ENCODE measurements at regions not wholly inside any gene's neighbourhood (a gene's known extent, or its start where the extent isn't known, plus 50 kb on each side); places are given as distances from the start of the nearest gene placed in this dataset.

DNA sequence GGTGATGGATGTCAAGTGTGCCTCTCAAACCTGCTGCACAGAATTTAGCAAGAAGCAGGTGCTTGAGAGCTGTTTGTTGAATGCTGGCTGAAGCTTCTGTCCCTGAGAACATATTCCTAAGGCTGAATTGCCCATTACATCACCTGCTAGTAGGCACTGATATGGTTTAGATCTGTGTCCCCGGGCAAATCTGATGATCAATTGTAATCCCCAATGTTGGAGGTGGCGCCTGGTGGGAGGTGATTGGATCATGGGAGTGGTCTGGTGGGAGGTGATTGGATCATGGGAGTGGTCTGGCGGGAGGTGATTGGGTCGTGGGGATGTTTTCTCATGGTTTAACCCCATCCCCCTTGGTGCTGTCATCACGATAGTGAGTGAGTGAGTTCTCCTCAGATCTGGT, 128.0 kb downstream of the HRH4 start:
- Histone ChIP-seq H2BK5ac (ENCODE audit: low read depth, low read length, poor library complexity) (no peak overlapping the region), H3K27me3 (ENCODE audit: insufficient read depth, low read length) (no peaks in the 10 kb centered on the region), H4K91ac (ENCODE audit: low read depth, low read length) (no peak overlapping the region), H3K14ac (ENCODE audit: low read length) (no peak overlapping the region), H3K4me2 (ENCODE audit: low read length) (no peak overlapping the region), H3K27ac (ENCODE audit: low read depth, low read length) (no peak overlapping the region), H3K4ac (ENCODE audit: low read depth, low read length) (no peak overlapping the region), H2BK12ac (ENCODE audit: low read length) (no peak overlapping the region), H3K23ac (ENCODE audit: low read length) (no peak overlapping the region), H3K9ac (ENCODE audit: low read length) (no peak overlapping the region), H3K4me1 (ENCODE audit: control insufficient read depth in 1 of 2, insufficient read depth in 2 of 2, low read length in 2 of 2) (peaks cover 0 to 3% of the 10 kb centered on the region in 2 experiments), H2BK120ac (ENCODE audit: insufficient read depth, low read length, poor library complexity) (no peak overlapping the region), H3K18ac (ENCODE audit: low read length) (no peak overlapping the region), H3K36me3 (ENCODE audit: control insufficient read depth in 1 of 2, insufficient read depth in 2 of 2, low read length in 2 of 2) (no peaks in the 10 kb centered on the region), H4K8ac (ENCODE audit: low read depth, low read length) (no peak overlapping the region), H3K79me1 (ENCODE audit: low read length) (no peaks in the 10 kb centered on the region), H3K79me2 (ENCODE audit: control insufficient read depth, insufficient read depth, low read length, poor library complexity) (no peaks in the 10 kb centered on the region), H2AFZ (ENCODE audit: insufficient read depth, low read length, poor library complexity) (no peak overlapping the region), H2AK5ac (ENCODE audit: low read length) (no peak overlapping the region), H3K9me3 (ENCODE audit: insufficient read depth, low read depth, low read length) (peaks cover 4% of the 10 kb centered on the region), H3K4me3 (ENCODE audit: low read depth, low read length) (no peak overlapping the region), H4K12ac (ENCODE audit: low read depth, low read length) (no peak overlapping the region)
- DNase-seq, result no peak
- no CpG with 5 or more reads among the region's 5 CpGs for WGBS (ENCODE audit: extremely low coverage, insufficient coverage, insufficient read length)

DNA sequence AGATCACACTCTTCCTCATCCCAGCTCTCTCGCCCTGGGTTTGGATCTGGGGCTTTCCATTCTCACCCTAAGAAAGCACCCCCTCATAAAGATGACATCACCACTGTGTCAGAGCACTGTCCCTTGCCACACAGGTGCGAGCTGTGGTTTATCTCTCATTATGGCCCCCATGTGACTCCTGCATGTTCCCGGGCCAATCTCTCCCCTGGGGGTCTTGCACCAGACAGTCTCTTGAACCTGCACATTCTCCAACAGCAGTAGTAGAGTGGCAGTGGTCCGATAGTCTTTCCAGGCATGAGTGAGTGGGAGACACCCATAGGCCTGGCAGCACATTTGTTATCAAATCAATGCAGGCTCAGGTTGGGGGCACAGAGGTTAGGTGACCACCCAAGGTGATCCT, 130.5 kb downstream of the HRH4 start:
- no peak for DNase-seq

DNA sequence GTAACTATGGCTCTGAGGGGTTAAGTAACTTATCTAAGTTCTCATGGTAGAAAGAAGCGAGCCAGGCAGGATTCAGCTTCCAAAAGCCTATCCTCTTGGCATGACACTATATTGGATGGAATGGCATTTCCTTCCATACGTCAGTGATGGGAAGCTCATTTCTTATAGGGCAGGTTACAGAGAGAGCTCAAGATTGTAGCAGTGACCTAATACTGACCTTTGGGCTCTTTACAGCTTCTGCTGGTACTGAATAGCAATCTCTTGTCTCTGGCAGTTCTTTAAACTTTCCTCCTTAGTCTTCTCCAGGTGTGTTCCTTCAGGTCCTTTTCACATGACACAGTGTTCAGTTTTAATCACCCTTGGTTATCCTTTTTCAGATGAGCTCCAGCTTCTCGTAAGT, 133.0 kb downstream of the HRH4 start:
- no peak overlapping the region for H3K27ac ChIP-seq (ENCODE audit: low read depth, low read length)
- H3K18ac ChIP-seq (ENCODE audit: low read length), result no peak overlapping the region
- H2BK120ac ChIP-seq (ENCODE audit: insufficient read depth, low read length, poor library complexity), result no peak overlapping the region
- H4K8ac ChIP-seq (ENCODE audit: low read depth, low read length), result no peak overlapping the region
- H3K9ac ChIP-seq (ENCODE audit: low read length), result no peak overlapping the region
- H2BK12ac ChIP-seq (ENCODE audit: low read length), result no peak overlapping the region
- no peak overlapping the region for H3K4me2 ChIP-seq (ENCODE audit: low read length)
- no CpG with 5 or more reads among the region's 3 CpGs for WGBS (ENCODE audit: extremely low coverage, insufficient coverage, insufficient read length)
- no peak overlapping the region for H3K4ac ChIP-seq (ENCODE audit: low read depth, low read length)
- no peak overlapping the region for H4K91ac ChIP-seq (ENCODE audit: low read depth, low read length)
- H3K9me3 ChIP-seq (ENCODE audit: insufficient read depth, low read depth, low read length), result peaks cover 4% of the 10 kb centered on the region
- no peak overlapping the region for H3K14ac ChIP-seq (ENCODE audit: low read length)
- H2BK5ac ChIP-seq (ENCODE audit: low read depth, low read length, poor library complexity), result no peak overlapping the region
- H2AFZ ChIP-seq (ENCODE audit: insufficient read depth, low read length, poor library complexity), result no peak overlapping the region
- H3K4me3 ChIP-seq (ENCODE audit: low read depth, low read length), result no peak overlapping the region
- H4K12ac ChIP-seq (ENCODE audit: low read depth, low read length), result no peak overlapping the region
- H3K79me2 ChIP-seq (ENCODE audit: control insufficient read depth, insufficient read depth, low read length, poor library complexity), result no peaks in the 10 kb centered on the region
- H3K23ac ChIP-seq (ENCODE audit: low read length), result no peak overlapping the region
- no peaks in the 10 kb centered on the region for H3K79me1 ChIP-seq (ENCODE audit: low read length)
- no peaks in the 10 kb centered on the region for H3K27me3 ChIP-seq (ENCODE audit: insufficient read depth, low read length)
- H2AK5ac ChIP-seq (ENCODE audit: low read length), result no peak overlapping the region
- DNase-seq, result peak in 1 of 2 donors; percentile 22
- H3K4me1 ChIP-seq (ENCODE audit: control insufficient read depth in 1 of 2, insufficient read depth in 2 of 2, low read length in 2 of 2), result no peaks in the 10 kb centered on the region
- H3K36me3 ChIP-seq (ENCODE audit: control insufficient read depth in 1 of 2, insufficient read depth in 2 of 2, low read length in 2 of 2), result no peaks in the 10 kb centered on the region

More for the DNA sequence above, 130.5 kb downstream of the HRH4 start:
- Histone ChIP-seq H3K18ac (ENCODE audit: low read length) (no peak overlapping the region), H2BK120ac (ENCODE audit: insufficient read depth, low read length, poor library complexity) (no peak overlapping the region), H2BK12ac (ENCODE audit: low read length) (no peak overlapping the region), H3K4ac (ENCODE audit: low read depth, low read length) (no peak overlapping the region), H3K4me3 (ENCODE audit: low read depth, low read length) (no peak overlapping the region), H2BK5ac (ENCODE audit: low read depth, low read length, poor library complexity) (no peak overlapping the region), H4K8ac (ENCODE audit: low read depth, low read length) (no peak overlapping the region), H3K9ac (ENCODE audit: low read length) (no peak overlapping the region), H3K27me3 (ENCODE audit: insufficient read depth, low read length) (no peaks in the 10 kb centered on the region), H3K23ac (ENCODE audit: low read length) (no peak overlapping the region), H3K79me1 (ENCODE audit: low read length) (no peaks in the 10 kb centered on the region), H3K9me3 (ENCODE audit: insufficient read depth, low read depth, low read length) (peaks cover 4% of the 10 kb centered on the region), H4K91ac (ENCODE audit: low read depth, low read length) (no peak overlapping the region), H3K27ac (ENCODE audit: low read depth, low read length) (no peak overlapping the region), H3K14ac (ENCODE audit: low read length) (no peak overlapping the region), H3K79me2 (ENCODE audit: control insufficient read depth, insufficient read depth, low read length, poor library complexity) (no peaks in the 10 kb centered on the region), H3K4me2 (ENCODE audit: low read length) (no peak overlapping the region), H4K12ac (ENCODE audit: low read depth, low read length) (no peak overlapping the region), H2AK5ac (ENCODE audit: low read length) (no peak overlapping the region), H3K36me3 (ENCODE audit: control insufficient read depth in 1 of 2, insufficient read depth in 2 of 2, low read length in 2 of 2) (no peaks in the 10 kb centered on the region), H3K4me1 (ENCODE audit: control insufficient read depth in 1 of 2, insufficient read depth in 2 of 2, low read length in 2 of 2) (no peaks in the 10 kb centered on the region), H2AFZ (ENCODE audit: insufficient read depth, low read length, poor library complexity) (no peak overlapping the region)
- WGBS (ENCODE audit: extremely low coverage, insufficient coverage, insufficient read length), result no CpG with 5 or more reads among the region's 4 CpGs

DNA sequence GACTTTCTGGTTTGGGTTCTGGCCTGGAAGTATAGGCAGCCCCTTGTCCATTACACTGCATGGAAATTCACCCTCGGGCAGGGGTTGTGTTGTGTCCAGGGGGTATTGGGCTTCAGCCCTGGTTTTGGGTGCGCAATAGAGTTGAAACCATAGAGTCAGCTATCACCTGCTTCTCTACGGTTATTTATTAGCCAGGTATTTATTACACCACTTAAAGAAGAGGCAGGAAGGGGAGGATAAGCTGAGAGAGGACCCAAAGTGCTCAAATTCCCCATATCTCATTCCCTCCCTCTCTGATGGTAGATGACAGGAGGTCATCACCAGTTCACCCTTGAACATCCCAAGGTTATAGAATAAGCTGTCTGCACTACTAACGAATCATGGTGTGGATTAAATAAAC, 133.4 kb downstream of the HRH4 start:
- H3K27me3 ChIP-seq (ENCODE audit: insufficient read depth, low read length), result no peaks in the 10 kb centered on the region
- no peak overlapping the region for H3K4me2 ChIP-seq (ENCODE audit: low read length)
- H3K23ac ChIP-seq (ENCODE audit: low read length), result no peak overlapping the region
- H3K9ac ChIP-seq (ENCODE audit: low read length), result no peak overlapping the region
- H3K18ac ChIP-seq (ENCODE audit: low read length), result no peak overlapping the region
- no peak overlapping the region for H4K12ac ChIP-seq (ENCODE audit: low read depth, low read length)
- H3K27ac ChIP-seq (ENCODE audit: low read depth, low read length), result no peak overlapping the region
- no peak overlapping the region for H4K8ac ChIP-seq (ENCODE audit: low read depth, low read length)
- H3K9me3 ChIP-seq (ENCODE audit: insufficient read depth, low read depth, low read length), result peaks cover 4% of the 10 kb centered on the region
- H2BK120ac ChIP-seq (ENCODE audit: insufficient read depth, low read length, poor library complexity), result no peak overlapping the region
- H3K36me3 ChIP-seq (ENCODE audit: control insufficient read depth in 1 of 2, insufficient read depth in 2 of 2, low read length in 2 of 2), result no peaks in the 10 kb centered on the region
- H3K79me2 ChIP-seq (ENCODE audit: control insufficient read depth, insufficient read depth, low read length, poor library complexity), result no peaks in the 10 kb centered on the region
- no peaks in the 10 kb centered on the region for H3K79me1 ChIP-seq (ENCODE audit: low read length)
- no peak overlapping the region for H2BK5ac ChIP-seq (ENCODE audit: low read depth, low read length, poor library complexity)
- no peak for DNase-seq
- H3K14ac ChIP-seq (ENCODE audit: low read length), result no peak overlapping the region
- H3K4me3 ChIP-seq (ENCODE audit: low read depth, low read length), result no peak overlapping the region
- H2AK5ac ChIP-seq (ENCODE audit: low read length), result no peak overlapping the region
- no peaks in the 10 kb centered on the region for H3K4me1 ChIP-seq (ENCODE audit: control insufficient read depth in 1 of 2, insufficient read depth in 2 of 2, low read length in 2 of 2)
- H2BK12ac ChIP-seq (ENCODE audit: low read length), result no peak overlapping the region
- no peak overlapping the region for H3K4ac ChIP-seq (ENCODE audit: low read depth, low read length)
- no peak overlapping the region for H2AFZ ChIP-seq (ENCODE audit: insufficient read depth, low read length, poor library complexity)
- WGBS (ENCODE audit: extremely low coverage, insufficient coverage, insufficient read length), result no CpG with 5 or more reads among the region's 4 CpGs
- H4K91ac ChIP-seq (ENCODE audit: low read depth, low read length), result no peak overlapping the region
